ENCODE measurements at regions not wholly inside any gene's neighbourhood (a gene's known extent, or its start where the extent isn't known, plus 50 kb on each side); places are given as distances from the start of the nearest gene placed in this dataset.

DNA sequence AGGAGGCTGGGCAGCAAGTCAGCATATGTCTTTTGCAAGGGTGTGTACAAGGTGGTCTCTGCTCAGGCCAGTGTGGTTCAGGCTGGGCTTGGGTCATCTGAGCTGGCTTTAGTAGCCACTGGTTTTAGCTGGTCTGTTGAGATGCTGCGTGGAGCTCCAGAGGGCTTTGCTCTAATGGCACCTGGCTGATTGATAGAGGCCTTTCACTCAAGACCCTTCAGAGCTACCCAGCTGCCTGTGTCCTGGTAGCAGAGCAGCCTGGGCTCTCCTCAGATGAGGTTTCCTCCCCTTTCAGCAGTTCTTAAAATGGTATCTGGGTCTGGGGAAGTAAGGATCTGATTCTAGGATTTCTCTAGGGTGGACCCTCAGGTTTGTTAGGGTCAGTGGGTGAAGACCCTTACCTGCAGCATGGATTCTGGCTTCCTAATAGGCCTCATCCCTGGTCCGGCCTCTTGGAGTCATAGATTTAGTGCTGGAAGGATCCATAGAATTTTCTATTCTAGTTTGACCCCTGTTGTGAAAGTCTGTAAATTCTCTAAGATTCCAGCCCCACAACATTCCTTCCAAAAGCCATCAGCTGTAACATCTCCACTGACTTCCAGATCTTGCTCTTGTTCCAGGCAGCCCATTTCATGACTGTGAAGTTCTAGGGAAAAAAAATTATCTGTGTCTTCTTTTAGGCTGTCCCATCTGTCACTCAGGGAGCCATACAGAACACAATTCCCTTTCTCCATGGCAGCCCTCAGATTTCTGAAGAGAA is 190.2 kb upstream of the ZBED5 start:
- no peak overlapping the region for H3K27ac ChIP-seq
- no peak for DNase-seq
- no peaks in the 10 kb centered on the region for H3K36me3 ChIP-seq
- TF ChIP-seq, protein P1, sequence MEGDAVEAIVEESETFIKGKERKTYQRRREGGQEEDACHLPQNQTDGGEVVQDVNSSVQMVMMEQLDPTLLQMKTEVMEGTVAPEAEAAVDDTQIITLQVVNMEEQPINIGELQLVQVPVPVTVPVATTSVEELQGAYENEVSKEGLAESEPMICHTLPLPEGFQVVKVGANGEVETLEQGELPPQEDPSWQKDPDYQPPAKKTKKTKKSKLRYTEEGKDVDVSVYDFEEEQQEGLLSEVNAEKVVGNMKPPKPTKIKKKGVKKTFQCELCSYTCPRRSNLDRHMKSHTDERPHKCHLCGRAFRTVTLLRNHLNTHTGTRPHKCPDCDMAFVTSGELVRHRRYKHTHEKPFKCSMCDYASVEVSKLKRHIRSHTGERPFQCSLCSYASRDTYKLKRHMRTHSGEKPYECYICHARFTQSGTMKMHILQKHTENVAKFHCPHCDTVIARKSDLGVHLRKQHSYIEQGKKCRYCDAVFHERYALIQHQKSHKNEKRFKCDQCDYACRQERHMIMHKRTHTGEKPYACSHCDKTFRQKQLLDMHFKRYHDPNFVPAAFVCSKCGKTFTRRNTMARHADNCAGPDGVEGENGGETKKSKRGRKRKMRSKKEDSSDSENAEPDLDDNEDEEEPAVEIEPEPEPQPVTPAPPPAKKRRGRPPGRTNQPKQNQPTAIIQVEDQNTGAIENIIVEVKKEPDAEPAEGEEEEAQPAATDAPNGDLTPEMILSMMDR (IDR thresholded peaks at IDR 0.05; ENCODE audit: low read depth, low read length): no peak
- no peak overlapping the region for H3K4me3 ChIP-seq (ENCODE audit: low read depth, low read length)
- no peaks in the 10 kb centered on the region for H3K27me3 ChIP-seq (ENCODE audit: insufficient read depth, low read depth, severe bottlenecking)
- H3K9me3 ChIP-seq (ENCODE audit: severe bottlenecking): no peaks in the 10 kb centered on the region

DNA sequence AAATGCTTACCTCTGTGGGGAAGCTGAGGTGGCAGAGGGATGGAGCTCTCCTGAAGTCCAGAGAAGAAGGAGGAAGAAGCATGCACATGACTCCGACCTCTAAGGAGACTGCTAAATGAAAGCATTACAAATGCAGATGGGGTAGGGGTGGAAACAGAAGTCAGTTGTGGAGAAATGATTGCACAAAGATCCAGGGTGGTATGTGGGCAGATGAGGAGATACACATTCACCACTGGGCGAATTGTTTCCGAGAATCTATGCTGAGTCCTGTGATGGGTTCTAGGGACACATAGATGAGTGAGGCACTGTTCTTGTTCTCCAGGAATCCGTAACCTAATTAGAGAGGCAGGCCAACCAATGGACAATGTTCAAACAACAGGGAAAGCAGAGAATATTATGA is 188.9 kb upstream of the ZBED5 start:
- DNase-seq: no peak
- H3K27ac ChIP-seq: no peak overlapping the region
- TF ChIP-seq, protein P1 (IDR thresholded peaks at IDR 0.05; ENCODE audit: low read depth, low read length): no peak
- H3K27me3 ChIP-seq (ENCODE audit: insufficient read depth, low read depth, severe bottlenecking): no peaks in the 10 kb centered on the region
- no peaks in the 10 kb centered on the region for H3K36me3 ChIP-seq
- H3K4me3 ChIP-seq (ENCODE audit: low read depth, low read length): no peak overlapping the region
- no peaks in the 10 kb centered on the region for H3K9me3 ChIP-seq (ENCODE audit: severe bottlenecking)

DNA sequence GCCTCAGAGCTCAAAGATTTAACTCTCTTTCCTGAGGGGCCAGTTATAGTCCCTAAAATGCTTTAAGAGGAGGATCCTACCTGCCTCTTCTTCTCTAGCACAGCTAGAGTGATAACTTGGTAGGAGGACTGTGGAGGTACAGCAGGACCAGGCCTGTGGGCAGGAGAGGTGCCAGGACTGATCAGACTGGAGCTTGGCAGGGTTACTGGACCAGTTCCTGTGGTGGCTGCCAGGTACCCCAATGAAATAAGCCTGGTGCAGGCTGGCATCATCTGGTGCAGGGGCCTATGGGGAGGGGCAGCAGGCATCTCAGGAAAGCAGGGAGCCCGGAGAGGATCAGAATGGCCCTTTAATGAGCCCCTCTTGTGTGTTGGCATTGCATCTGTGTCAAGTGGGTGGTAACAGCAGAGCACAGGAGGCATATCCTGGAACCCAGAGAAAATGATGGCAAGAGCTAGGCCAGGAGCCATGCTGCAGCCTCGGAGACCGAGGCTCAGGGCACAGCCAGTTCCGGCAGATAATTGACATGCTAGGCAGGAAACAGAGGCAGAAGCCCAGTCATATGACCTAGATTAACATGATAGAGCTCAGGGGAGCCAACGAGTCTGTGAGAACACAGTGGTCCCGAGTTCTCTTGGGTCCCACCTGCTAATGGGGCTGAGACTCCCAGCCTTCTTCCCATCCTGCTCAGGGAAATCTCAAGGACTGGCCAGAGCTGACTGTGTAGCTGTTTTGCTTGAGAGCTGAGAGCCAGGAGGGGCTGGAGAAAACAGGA is 187.5 kb upstream of the ZBED5 start:
- no peaks in the 10 kb centered on the region for H3K9me3 ChIP-seq (ENCODE audit: severe bottlenecking)
- H3K4me3 ChIP-seq (ENCODE audit: low read depth, low read length): no peak overlapping the region
- DNase-seq: no peak
- H3K27me3 ChIP-seq (ENCODE audit: insufficient read depth, low read depth, severe bottlenecking): no peaks in the 10 kb centered on the region
- H3K27ac ChIP-seq: no peak overlapping the region
- H3K36me3 ChIP-seq: no peaks in the 10 kb centered on the region
- TF ChIP-seq, protein P1 (IDR thresholded peaks at IDR 0.05; ENCODE audit: low read depth, low read length): no peak

DNA sequence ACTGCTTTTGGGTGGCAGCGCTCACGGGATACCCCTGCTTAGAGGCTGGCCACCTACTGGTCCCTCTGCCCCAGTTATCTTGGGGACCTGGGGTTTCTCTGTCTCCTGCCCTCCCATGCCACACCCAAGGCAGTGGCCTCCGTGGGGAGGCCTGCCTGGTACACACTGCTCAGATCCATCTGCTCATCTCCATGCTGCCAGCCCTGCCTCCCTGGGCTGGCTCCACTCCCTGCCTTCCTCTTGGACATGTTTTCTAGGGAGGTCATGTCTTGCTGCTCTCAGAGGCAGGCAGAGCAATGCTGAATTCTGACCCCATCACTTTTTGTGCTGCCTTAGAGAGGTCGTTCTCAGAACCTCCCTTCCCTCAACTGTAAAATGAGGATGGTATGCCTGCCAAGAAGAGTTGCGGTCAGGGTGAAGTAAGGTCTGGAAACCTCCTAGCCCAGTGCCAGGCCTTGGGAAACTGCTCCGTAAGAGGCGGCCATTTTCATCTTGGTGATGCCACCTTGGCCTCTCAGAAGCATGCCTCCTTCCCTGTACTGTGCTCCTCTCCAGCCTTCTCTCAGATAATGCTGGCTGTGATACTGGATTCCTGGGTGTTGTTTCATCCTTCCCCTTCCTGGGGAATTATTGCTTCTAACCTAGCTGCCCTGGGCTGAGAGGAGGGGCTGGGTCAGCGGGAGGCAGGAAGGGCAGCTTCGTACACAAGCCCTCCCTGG is 186.4 kb upstream of the ZBED5 start:
- no peak overlapping the region for H3K27ac ChIP-seq
- H3K4me3 ChIP-seq (ENCODE audit: low read depth, low read length): no peak overlapping the region
- no peaks in the 10 kb centered on the region for H3K36me3 ChIP-seq
- TF ChIP-seq, protein P1 (IDR thresholded peaks at IDR 0.05; ENCODE audit: low read depth, low read length): no peak
- no peaks in the 10 kb centered on the region for H3K9me3 ChIP-seq (ENCODE audit: severe bottlenecking)
- H3K27me3 ChIP-seq (ENCODE audit: insufficient read depth, low read depth, severe bottlenecking): no peaks in the 10 kb centered on the region
- no peak for DNase-seq

DNA sequence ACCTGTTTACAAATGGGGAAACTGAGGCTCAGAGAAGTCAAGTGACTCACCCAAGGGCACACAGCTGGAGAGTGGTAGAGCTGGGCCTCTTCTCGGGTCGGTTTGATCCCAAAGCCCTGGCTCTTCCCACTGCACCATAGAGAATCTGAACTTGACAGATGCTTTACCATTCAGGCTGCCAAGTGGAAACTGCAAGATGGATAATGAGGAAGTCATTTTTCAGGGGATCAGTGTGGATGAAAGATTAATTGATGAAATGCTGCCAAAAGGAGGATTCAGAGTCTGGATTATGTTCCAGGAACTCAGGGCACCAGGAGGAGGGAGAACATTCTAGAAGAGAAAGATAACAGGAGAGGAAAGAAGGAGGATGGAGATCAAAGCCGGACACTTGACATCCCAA is 185.9 kb upstream of the ZBED5 start:
- no peak overlapping the region for H3K27ac ChIP-seq
- no peaks in the 10 kb centered on the region for H3K36me3 ChIP-seq
- H3K27me3 ChIP-seq (ENCODE audit: insufficient read depth, low read depth, severe bottlenecking): no peaks in the 10 kb centered on the region
- DNase-seq: no peak
- TF ChIP-seq, protein P1 (IDR thresholded peaks at IDR 0.05; ENCODE audit: low read depth, low read length): no peak
- no peak overlapping the region for H3K4me3 ChIP-seq (ENCODE audit: low read depth, low read length)
- no peaks in the 10 kb centered on the region for H3K9me3 ChIP-seq (ENCODE audit: severe bottlenecking)
